GM21447 (cell line): ENCODE measurements at regions not wholly inside any gene's neighbourhood (a gene's known extent, or its start where the extent isn't known, plus 50 kb on each side); places are given as distances from the start of the nearest gene placed in this dataset.

Experiments used
- ATAC-seq: cut with Tn5 transposase; IDR thresholded peaks from one replicate; pipeline ENCODE4 v1.9.1; 2021; ENCODE audit not compliant: unreplicated experiment

GRCh38 chr4:180058691-180059215 is 2184.4 kb upstream of the TENM3 start:
- no peak for ATAC-seq

- no peak for ATAC-seq
These were observed 2183.9 kb upstream of the TENM3 start for GRCh38 chr4:180059216-180059881.

- ATAC-seq = no peak
These were observed 2182.9 kb upstream of the TENM3 start for GRCh38 chr4:180060159-180060889.

- no peak for ATAC-seq
These were observed 2162.1 kb upstream of the TENM3 start for GRCh38 chr4:180081072-180081471.

- no peak for ATAC-seq
These were observed 2158.6 kb upstream of the TENM3 start for GRCh38 chr4:180084561-180084960.

- no peak for ATAC-seq
These were observed 2156.6 kb upstream of the TENM3 start for GRCh38 chr4:180086480-180087190.

GRCh38 chr4:180098586-180098985 is 2144.6 kb upstream of the TENM3 start:
- no peak for ATAC-seq

- ATAC-seq = no peak
These were observed 2143.2 kb upstream of the TENM3 start for GRCh38 chr4:180099957-180100356.

- ATAC-seq = no peak
These were observed 2142.5 kb upstream of the TENM3 start for GRCh38 chr4:180100433-180101344.

GRCh38 chr4:180101348-180102083 is 2141.7 kb upstream of the TENM3 start:
- ATAC-seq = no peak

GRCh38 chr4:180103794-180104193 is 2139.4 kb upstream of the TENM3 start:
- no peak for ATAC-seq

- no peak for ATAC-seq
These were observed 2137.8 kb upstream of the TENM3 start for GRCh38 chr4:180105362-180105761.

GRCh38 chr4:180106122-180106521 is 2137.1 kb upstream of the TENM3 start:
- ATAC-seq = no peak

GRCh38 chr4:180106997-180107396 is 2136.2 kb upstream of the TENM3 start:
- ATAC-seq = no peak

GRCh38 chr4:180116840-180117239 is 2126.4 kb upstream of the TENM3 start:
- ATAC-seq = no peak

GRCh38 chr4:180120068-180120467 is 2123.1 kb upstream of the TENM3 start:
- no peak for ATAC-seq

- no peak for ATAC-seq
These were observed 2108.9 kb upstream of the TENM3 start for GRCh38 chr4:180134091-180134866.

- no peak for ATAC-seq
These were observed 2101.5 kb upstream of the TENM3 start for GRCh38 chr4:180141734-180142133.

- no peak for ATAC-seq
These were observed 2094.5 kb upstream of the TENM3 start for GRCh38 chr4:180148737-180149136.
